ENCODE measurements at regions not wholly inside any gene's neighbourhood (a gene's known extent, or its start where the extent isn't known, plus 50 kb on each side); places are given as distances from the start of the nearest gene placed in this dataset.
"Not testable (repeated sequence)": the region's sequence is repeated elsewhere in the genome, so short reads cannot be mapped to it uniquely, and the experiment has no call there.

- TF ChIP-seq EZH2 (IDR thresholded peaks at IDR 0.05; ENCODE audit: insufficient read depth, poor library complexity, severe bottlenecking); EZH2phosphoT487 (IDR thresholded peaks at IDR 0.05; ENCODE audit: insufficient read depth, low read depth): not testable (repeated sequence)
Measured at GRCh38 chr1:227474072-227474471, 89.3 kb upstream of the ZNF678 start.
